ENCODE measurements at regions not wholly inside any gene's neighbourhood (a gene's known extent, or its start where the extent isn't known, plus 50 kb on each side); places are given as distances from the start of the nearest gene placed in this dataset.

GRCh38 chr3:176522436-176522835 lies 674.8 kb downstream of the TBL1XR1 start:
- TF ChIP-seq ZNF512 (CRISPR knock-in tag; IDR thresholded peaks at IDR 0.05; ENCODE audit: borderline replicate concordance) (no peak), RELA (CRISPR knock-in tag; IDR thresholded peaks at IDR 0.05; ENCODE audit: borderline replicate concordance) (no peak), E2F5 (CRISPR knock-in tag; IDR thresholded peaks at IDR 0.05) (no peak), CTCF (IDR thresholded peaks at IDR 0.05) (no peak), CREB1 (CRISPR knock-in tag; IDR thresholded peaks at IDR 0.05) (no peak), NR2C2 (CRISPR knock-in tag; IDR thresholded peaks at IDR 0.05) (no peak)

All from WTC11 (cell line).